HG03469 (cell line): ENCODE measurements at regions not wholly inside any gene's neighbourhood (a gene's known extent, or its start where the extent isn't known, plus 50 kb on each side); places are given as distances from the start of the nearest gene placed in this dataset.

ENCODE experiments used
- ATAC-seq: cut with Tn5 transposase; IDR thresholded peaks from one replicate; pipeline ENCODE4 v1.9.1; 2021; ENCODE audit warnings: mild to moderate bottlenecking, moderate library complexity, moderate number of reproducible peaks; ENCODE audit not compliant: unreplicated experiment

DNA sequence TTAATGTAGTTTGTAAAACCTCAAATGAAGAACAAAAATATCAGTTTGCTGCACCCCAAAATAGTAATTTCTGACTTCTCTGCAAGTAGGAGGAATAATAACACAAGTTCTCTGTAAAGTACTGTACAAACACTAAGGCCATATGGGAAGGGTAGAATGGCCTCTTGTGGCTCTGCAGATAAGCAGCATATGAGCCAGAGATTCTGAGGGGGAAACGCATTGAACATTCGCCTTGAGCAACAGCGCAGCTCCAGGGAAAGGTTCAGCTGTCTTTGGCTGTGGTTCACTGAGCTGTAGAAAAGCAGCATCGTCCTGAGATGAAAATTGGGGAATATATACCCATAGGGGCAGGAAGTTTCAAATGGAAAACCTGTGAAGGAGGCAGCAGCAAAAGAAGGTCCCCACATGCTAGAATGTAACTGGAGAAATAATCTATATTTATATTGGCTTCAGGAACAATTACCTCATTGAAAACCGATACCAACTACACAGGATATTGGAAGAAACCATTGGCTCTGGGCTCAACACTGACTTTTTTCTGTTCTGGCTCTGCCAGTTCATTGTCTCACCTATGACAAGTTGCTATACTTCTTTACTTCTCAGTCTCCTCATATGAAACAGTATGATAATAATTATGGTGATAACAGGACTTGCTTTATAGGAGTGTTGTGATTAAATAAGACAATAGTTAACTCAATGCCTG is 357.6 kb upstream of the CPEB2 start:
- ATAC-seq, result no peak

DNA sequence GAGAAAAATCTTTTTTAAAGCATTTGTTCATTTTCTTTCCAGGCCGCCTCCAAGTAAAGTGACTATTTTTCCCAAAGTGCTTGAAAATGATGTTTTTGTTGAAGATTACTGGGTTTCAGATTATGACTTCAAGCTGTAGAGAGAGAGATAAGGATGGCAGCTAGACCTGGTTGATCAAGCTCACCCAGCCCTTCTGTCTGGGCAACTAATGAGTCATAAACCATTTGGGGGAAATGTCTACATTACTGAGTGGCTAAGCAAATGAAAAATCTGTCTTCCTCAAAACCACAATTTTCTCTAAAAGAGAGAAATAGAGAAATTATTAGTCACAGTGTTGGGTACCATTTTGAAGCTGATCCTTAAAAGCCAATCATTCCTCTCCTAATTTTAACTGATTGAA is 355.4 kb upstream of the CPEB2 start:
- no peak for ATAC-seq

DNA sequence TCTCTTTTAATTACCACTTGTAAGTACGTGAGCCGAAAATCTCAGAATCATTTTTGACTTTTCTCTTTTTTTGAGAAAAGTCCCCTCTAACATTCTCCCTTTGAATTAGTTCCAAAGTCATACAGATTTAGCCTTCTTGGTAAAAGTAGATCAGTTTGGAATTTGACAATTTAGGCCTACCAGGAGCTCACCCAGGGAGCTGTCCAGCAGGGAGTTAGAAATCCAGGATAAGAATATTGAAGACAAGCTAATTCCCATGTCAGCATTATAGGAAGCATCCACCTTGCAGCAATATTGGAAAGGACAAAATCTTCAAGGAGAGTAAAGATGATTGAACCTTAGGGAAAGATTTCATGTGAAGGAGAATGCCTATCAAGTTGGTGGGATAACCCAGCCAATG is 352.2 kb upstream of the CPEB2 start:
- ATAC-seq, result no peak

DNA sequence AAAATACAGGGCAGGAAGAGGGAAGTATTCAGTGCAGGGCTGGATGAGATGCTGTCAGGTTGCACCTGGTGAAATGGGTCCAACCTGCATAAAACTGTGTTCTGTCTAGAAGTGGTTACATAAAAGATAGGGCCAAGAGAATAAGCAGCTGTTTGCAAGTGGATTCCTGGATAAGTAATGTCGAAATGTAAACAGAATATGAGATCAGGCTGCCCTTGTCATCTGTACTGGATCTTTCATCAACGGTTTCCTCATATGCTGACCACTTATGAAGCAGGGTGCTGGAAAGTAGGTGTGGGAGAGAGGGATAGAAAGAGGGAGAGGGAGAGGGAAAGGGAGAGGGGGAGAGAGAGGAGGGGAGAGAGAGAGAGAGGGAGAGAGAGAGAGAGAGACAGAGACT is 349.8 kb upstream of the CPEB2 start:
- no peak for ATAC-seq

DNA sequence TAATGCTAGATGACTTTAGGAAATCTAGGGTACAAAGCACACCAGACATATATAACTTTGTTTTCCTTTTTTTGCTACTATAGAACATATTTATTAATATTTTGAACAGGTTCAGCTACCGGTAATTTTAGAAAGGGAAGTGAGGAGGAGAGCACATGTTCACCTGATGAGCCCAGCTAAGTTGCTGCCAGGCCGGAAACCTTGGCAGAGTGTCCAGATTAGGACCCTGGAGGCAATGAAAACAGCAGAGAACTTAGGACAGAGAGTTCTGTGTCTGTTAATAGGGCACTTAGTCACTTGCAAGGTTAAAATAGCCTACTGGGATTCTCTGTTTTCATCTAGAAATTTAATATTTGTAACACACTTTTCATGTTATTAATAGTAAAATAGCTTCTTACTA is 348.9 kb upstream of the CPEB2 start:
- ATAC-seq, result no peak

DNA sequence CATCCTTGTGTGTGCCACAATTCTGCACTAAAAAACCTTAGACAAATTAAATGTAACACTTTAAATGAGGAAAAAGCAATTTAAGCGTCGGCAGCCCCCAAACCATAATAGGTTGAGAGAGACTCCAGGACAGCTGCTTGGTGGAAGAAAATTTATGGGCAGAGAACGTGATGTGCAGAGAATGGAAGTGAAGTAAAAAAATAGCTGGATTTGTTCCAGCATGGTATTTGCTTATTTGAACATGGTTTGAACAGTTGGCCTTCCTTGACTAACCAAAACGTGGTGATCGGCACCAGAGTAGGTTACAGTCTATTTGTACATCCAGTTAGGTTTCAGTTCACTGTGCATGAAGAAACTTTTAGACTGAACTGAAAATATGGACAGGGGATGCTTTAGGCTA is 343.0 kb upstream of the CPEB2 start:
- no peak for ATAC-seq

DNA sequence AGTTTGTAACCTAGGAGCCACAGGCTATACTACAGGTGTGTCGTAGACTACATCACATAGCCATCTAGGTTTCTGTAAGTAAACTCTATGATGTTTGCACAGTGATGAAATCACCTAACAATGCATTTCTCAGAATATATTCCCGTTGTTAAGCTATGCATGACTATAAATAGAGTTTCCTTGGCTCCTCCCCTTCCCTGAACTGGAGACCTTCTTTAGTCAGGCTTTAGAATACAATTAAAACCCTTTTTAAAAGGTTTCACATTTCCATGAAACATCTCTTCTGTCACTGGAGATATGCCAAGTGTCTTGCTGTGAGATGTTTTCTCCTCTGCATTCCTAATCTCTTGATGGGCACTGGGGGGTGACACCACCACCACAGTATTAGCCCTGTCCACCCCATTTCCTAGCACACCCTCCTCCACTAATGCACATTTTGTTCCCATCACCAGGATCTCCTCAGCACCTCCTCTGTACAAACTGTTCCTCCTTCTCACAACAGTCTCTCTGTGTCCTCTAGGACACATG is 334.6 kb upstream of the CPEB2 start:
- no peak for ATAC-seq

DNA sequence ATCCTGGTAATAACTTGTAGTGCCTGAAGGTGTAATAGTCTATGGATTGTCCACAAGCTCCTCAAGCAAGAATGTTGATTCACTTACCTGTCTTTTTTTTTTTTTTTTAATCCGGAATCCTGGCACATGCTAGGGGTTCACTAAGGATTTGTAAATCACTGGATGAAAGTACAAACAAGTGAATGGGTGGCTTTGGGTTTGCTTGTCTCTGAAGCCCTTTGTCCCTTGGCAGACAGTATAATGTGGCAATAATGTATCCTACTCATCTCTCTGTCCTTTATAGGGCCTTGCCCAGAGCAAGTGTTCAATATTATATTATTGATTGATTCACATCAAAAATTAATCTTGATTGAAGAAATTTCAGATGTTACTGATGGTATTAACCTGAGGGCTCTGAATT is 334.0 kb upstream of the CPEB2 start:
- ATAC-seq, result no peak

DNA sequence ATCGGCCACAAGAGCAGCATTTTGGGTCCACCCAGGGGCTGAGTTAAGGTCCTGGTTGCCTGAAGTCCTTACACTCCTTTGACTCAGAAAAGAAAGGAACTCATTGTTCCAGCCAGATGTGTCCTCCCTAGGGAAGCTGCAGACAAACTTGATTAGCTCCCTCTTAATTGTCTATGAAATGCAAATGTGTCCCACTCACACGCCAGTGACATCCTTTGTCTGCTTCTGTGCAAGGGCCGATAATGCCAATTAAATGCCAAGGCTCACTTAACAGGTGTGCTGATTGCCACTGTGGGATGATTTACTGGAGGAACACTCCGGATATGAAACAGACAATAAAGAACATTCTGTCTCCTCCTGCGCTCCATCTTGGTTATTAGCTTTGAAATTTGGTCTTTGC is 332.9 kb upstream of the CPEB2 start:
- no peak for ATAC-seq

DNA sequence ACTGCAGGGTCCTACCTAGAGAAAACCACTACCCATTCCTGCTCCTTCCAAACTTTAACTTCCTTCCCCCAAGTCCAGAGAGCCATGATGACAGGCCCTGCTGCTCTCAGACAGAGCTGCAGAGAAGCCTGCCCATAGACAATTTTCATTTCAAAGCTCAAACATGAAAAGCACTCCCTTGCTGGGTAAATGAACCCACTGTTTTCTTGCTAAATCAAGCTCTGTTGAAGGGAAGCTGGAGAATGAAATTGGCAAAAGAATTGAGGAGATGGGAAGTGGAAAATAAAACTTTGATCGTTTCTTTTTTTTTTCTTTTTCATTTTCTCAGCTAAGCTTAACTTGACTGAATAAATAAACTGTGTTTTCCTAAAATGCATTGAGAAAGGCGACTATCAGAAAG is 331.1 kb upstream of the CPEB2 start:
- no peak for ATAC-seq

DNA sequence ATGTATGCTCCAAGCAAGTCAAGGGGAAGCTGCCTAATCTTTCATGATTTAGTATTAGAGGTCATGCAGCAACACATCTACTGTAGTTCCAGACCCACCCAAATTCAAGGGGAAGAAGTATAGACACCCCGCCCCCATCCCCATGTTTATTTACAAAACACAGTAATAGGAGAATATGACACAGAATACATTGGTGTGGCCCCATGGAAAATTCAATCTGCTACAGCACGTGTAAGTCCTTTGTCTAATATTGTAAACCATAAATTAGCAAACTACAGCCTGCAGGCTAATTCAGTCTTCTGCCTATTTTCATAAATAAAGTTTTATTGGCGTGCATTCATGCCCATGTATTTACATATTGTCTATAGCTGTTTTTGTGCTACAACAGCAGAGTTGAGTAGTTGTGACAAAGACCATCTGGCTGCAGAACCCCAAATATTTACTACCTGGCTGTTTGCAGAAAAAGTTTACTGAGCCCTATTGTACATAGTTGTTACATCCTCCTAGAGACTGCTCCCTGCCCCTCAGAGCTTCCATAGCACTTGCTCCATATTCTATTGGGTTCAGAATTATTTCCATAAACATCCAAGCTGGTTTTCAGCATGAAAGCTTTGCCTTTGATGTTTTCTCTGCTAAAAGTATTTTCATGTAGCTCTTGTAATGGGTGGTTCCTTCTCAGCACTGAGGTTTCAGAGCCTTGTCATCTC is 326.8 kb upstream of the CPEB2 start:
- ATAC-seq, result no peak

DNA sequence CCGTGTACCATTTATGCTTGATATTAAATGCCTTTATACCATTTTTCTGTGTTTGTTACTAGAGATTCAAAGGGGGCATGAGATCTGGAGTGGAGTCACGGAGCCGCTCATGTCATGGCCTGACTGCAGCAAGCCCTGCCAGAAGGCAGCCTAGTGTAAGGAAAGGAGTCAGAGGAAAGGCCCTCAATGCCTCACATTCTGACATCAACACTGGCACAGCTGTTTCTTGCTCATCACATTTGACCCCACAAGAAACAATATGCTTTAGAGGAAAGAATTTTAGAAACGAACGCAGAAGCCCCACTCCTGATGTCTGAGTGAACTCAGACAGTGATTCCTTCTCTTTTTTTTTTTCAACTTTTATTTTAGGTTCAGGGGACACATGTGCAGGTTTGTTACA is 322.4 kb upstream of the CPEB2 start:
- ATAC-seq, result no peak

DNA sequence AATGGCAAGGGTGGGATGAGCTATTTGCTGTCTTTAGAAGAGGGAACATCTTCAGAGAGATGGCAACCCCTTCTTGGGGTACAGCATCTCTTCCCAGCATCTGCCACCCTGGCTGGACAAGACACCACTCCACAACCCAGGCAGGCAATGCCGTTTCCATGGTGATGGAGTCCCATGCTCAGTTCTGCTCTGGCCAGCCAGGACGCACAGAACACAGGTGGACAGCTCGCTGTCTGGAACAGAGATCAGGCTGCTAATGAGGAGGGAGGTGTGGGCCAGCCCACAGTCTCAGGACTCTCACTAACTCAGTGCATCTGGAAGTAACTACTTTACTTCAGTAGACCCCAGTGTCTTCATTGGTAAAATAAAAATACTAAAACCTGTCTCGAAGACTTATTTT is 321.0 kb upstream of the CPEB2 start:
- no peak for ATAC-seq

DNA sequence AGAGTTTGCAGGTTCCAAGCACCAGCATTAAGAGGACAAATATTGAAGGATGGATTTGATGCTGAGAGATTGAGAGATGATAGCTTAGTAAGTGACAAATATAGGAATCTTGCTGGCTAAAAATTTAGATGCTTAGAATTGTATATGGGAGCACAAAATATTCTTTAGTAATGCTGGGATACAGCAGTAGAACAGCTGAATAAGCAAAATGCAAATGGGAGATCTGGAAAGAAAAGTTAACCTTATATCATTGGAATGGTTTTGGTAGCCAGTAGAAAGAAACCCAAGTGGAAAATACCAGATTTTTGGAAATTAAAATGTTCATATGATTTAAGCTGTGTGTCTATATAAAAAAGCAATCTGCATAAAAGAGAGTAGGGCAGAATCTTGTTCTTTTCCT is 308.6 kb upstream of the CPEB2 start:
- ATAC-seq, result no peak

DNA sequence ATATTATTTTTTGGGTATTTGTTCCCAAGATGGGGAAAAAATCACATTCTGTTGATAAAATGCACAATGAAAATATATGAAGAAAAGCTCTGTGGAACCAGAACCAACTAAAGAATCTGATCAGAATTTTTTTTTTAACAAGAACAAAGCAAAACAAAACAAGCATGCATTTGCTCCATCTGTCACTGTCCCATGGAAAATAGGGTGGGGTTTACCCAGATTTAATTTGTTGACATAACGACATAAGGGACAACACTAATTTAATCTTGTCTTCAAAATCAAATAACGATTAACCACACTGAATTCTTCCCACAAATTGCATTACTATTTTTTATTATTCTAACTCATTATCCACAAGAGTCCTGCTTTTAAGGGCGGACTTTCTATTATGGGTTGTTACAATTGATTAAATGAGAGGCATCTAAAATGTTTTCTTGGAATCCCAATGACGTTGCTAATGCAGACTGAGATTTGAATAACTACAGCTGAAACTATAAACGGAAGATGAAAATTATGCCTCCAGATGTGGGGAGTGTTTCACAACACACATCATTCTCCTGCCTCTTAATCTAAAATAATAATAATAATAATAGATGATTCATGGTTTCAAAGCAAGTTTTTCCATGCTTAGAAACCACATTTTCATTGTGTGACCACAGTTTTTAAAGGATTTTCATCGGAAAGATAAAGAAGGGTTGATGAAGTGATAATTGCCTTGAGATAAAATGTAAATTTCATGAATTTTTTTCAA is 307.0 kb upstream of the CPEB2 start:
- no peak for ATAC-seq

DNA sequence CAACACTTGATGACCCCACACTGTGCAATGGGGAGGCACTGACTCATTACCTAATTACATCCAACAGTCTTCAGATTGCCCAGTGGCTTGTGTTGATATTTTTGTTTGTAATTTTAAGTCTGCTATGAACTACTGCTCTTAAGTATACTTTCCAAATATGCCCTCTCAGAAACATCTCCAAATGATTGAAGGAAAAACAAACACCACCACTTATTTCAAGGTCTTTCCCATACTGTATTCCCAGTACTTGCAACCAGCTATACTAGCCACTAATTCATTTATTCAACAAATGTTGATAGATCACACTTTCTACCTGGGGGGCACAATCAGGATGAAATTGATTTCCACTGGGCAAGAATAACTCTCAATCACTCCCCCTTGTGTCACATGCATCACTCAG is 302.2 kb upstream of the CPEB2 start:
- ATAC-seq, result no peak

DNA sequence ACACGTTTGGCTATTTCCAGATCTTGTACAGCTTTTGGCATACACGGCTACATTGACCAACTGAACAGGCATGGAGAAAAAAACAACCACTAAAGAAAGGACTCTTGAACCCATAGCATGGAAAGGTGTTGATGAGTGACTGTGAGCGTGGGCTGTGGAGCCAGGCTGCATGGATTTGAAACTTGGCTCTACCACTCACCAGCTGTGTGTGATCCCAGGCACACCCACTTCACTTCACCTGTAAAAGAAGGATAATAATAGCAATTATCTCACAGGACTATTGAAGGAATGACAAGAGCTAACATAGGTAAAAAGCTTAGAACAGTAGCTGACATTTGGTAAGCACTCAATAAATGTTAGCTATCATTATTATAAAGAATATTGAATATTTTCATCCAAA is 301.7 kb upstream of the CPEB2 start:
- no peak for ATAC-seq

DNA sequence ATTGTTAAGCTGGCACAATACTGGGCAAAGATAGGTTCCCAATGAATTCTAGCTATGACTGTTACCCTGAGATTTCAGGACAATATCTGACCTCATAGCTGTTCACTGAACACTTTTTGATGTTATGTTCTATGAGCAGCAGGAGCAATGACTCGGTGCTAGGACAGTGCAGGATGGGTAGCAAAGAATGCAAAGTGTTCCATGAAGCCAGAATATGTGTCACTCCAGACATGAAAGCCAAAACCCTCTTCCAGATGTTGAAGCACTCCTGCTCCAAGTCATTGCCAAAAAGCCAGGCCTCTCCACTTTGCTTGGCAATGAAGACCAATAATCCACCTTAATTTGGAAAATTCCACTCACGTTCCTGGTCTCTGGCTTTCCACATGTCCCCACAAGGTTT is 300.9 kb upstream of the CPEB2 start:
- no peak for ATAC-seq

DNA sequence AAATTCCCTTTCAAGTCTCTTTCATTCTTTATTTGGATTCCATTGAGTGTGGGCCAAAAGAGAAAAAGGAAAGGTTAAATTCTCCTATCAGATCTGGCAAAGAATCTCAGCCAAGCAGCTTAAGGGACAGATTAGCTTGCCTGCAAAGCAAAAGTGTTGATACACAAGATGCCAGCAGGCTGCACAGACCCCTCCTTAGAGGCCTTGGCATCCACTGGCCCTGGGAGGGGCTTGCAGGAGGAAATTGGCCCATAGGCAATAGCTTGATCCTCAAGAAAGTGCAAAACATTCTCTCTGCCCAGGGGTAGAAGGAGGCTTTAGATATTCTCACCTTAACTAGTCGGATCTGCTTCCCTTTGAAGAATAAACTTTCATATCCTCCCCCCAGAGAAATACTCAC is 300.4 kb upstream of the CPEB2 start:
- no peak for ATAC-seq

DNA sequence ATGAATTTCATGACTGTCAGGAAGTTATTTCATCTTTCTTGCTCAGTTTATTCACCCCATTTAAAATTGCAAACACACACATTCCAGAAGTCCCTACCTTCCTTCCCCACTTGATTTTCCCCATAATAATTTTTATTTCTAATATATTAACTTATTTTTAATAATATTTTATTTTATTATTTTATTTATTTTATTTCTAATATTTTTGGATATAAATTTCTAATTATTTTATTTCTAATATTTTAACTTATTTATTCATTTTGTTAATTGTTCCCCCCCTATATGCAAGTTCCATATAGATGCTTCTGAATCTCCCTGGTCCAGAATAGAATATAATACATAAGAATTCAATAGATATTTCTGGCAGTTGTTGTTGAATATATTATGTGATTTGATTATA is 293.7 kb upstream of the CPEB2 start:
- ATAC-seq, result no peak

DNA sequence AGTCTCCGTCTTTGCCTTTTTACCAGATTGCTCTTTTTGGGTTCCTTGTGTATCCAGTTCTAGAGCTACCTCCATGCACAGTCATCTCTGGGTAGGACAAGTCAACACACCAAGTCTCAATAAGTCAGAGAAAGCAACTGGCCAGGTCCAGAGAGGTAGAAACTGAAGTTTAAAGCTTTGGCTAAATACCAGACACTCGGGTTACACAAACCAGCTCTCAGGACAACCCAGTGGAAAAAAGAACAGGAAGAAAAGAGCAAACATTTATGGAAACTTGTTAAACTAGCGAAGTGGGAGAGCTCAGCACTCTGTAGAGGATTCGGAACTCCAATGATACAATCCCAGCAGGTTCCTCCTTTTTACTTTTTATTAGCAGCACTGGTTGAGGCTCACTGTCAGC is 291.0 kb upstream of the CPEB2 start:
- no peak for ATAC-seq

DNA sequence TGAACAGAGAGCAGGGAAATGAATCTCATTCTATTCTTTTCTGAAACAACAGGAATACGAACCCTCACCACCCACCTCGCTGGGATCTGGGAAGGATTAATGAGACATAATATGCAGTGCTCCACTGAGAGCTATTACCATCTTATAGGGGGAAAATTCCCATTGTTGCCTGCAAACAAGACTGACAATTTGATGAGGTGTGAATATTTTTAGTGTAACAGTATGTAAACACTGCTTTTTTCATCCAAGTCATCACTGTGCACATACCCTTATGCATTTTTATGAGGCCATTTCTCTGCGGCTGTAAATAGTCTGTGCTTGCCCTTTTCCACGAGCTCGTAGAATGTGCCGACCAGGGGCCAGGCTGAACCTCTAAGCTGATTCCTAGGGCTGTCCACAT is 285.6 kb upstream of the CPEB2 start:
- no peak for ATAC-seq
